K562 (cell line): ENCODE measurements at regions not wholly inside any gene's neighbourhood (a gene's known extent, or its start where the extent isn't known, plus 50 kb on each side); places are given as distances from the start of the nearest gene placed in this dataset.

Experiments
- ARID3A ChIP-seq: IDR thresholded peaks from 2 replicates; pipeline ENCODE4 v1.6.1; 2012; ENCODE audit warnings: low read depth, low read length, improper control_type of control experiment, borderline replicate concordance
- EP300 ChIP-seq: IDR thresholded peaks from 2 replicates; pipeline ENCODE4 v1.6.1; 2012; ENCODE audit warnings: low read length, improper control_type of control experiment
- ETV6 ChIP-seq, 3 experiments: fragments of 150-350 bp in 1 of 3; sonication (generic) in 1 of 3; formaldehyde crosslinking in 1 of 3; IDR thresholded peaks; 2 replicates each; pipeline versions ENCODE4 v1.6.1 to v1.8.0; 2014 to 2022; ENCODE audit warnings: borderline replicate concordance in 2 of 3, low read depth in 2 of 3, antibody characterized with exemption in 1 of 3, low read length in 1 of 3, mild to moderate bottlenecking in 1 of 3, missing genetic modification reagents in 1 of 3
- FOSL1 ChIP-seq: fragments of 200-800 bp; sonication (Bioruptor generic); conservative IDR thresholded peaks from 2 replicates; pipeline ENCODE4 v1.6.1; 2016; ENCODE audit warnings: missing genetic modification characterization, missing compliant biosample characterization
- FOXP1 ChIP-seq: sonication (generic); formaldehyde crosslinking; IDR thresholded peaks from 2 replicates; pipeline ENCODE4 v1.8.0; 2022; ENCODE audit warnings: mild to moderate bottlenecking, missing genetic modification reagents
- KDM1A ChIP-seq, 2 experiments: fragments of 450-650 bp; IDR thresholded peaks; 2 replicates each; pipeline ENCODE4 v1.6.1; 2016; ENCODE audit warnings: mild to moderate bottlenecking in 2 of 2
- PATZ1 ChIP-seq: fragments of 250-450 bp; sonication (Bioruptor Pico); IDR thresholded peaks from 2 replicates; pipeline ENCODE4 v1.5.0; 2020; ENCODE audit warnings: mild to moderate bottlenecking, borderline replicate concordance
- U2AF1 ChIP-seq: fragments of 200-400 bp; formaldehyde crosslinking; optimal IDR thresholded peaks from 2 replicates; pipeline ENCODE3; 2017; ENCODE audit warnings: mild to moderate bottlenecking, low read depth, low read length, moderate library complexity
- ZBTB33 ChIP-seq: sonication (generic); formaldehyde crosslinking; IDR thresholded peaks from 2 replicates; pipeline ENCODE4 v1.8.1; 2023; ENCODE audit warnings: mild to moderate bottlenecking, missing genetic modification reagents
- ZBTB5 ChIP-seq: fragments of 450-650 bp; IDR thresholded peaks from 2 replicates; pipeline ENCODE4 v1.6.1; 2017; ENCODE audit warnings: antibody characterized with exemption
- ZNF75A ChIP-seq: fragments of 450-650 bp; formaldehyde crosslinking; IDR thresholded peaks from 2 replicates; pipeline ENCODE4 v1.4.0; 2020; ENCODE audit warnings: mild to moderate bottlenecking

- TF ChIP-seq ETV6 (IDR thresholded peaks at IDR 0.05; ENCODE audit: borderline replicate concordance in 1 of 2, low read depth in 2 of 2, low read length in 1 of 2) (no peak), ETV6 (CRISPR knock-in tag; IDR thresholded peaks at IDR 0.05; ENCODE audit: borderline replicate concordance) (no peak), ZBTB5 (no peak), FOXP1 (no peak), ARID3A (no peak), EP300 (no peak), ZNF75A (CRISPR knock-in tag) (no peak), KDM1A (IDR thresholded peaks at IDR 0.05) (no peak), ZBTB33 (no peak), PATZ1 (CRISPR knock-in tag) (no peak), U2AF1 (no peak), FOSL1 (tag) (no peak)
Measured at GRCh38 chr7:113298501-113298900, 180.1 kb upstream of the SMIM30 start.
